HG03460 (cell line): ENCODE measurements at regions not wholly inside any gene's neighbourhood (a gene's known extent, or its start where the extent isn't known, plus 50 kb on each side); places are given as distances from the start of the nearest gene placed in this dataset.
A peak's percentile ranks its signal among the peaks of the same experiment; 100 is the strongest.

Source experiments
- ATAC-seq: cut with Tn5 transposase; IDR thresholded peaks from one replicate; pipeline ENCODE4 v1.9.1; 2021; ENCODE audit not compliant: unreplicated experiment

DNA sequence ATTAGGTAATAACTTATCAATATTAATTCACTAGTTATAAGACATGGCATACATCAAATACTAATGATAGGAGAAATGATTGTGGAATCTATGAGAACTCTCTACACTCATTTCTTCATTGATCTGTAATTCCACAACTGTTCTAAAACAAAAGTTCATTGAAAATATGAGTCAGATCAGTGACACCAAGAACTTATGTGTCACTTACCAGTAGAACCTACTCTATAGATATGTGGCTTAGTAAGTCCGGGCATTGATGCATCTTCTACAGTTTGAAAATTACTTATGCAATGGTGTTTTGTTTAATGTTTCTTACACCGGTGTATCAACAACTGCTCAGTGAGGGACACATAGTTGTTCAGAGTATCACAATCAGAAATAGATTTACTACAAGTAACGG, 520.3 kb downstream of the ARAP2 start:
- ATAC-seq, result no peak

DNA sequence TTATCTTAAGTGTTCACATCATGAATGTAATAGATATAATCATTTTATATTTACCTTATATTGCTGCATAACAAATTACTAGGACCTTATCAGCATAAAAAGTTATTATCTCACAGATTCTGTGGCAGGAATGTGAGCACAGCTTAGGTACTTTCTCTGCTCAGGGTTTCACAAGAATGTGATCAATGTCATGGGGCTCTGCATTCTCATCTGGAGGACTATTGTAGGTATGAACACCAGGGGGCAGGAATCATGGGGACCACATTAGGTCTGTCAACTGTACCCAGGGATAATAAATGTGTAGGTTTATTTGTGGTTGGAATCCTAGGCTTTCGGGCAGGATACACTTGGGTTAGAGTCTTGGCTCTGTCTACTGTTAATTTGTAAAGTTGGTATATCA, 519.2 kb downstream of the ARAP2 start:
- ATAC-seq, result no peak

DNA sequence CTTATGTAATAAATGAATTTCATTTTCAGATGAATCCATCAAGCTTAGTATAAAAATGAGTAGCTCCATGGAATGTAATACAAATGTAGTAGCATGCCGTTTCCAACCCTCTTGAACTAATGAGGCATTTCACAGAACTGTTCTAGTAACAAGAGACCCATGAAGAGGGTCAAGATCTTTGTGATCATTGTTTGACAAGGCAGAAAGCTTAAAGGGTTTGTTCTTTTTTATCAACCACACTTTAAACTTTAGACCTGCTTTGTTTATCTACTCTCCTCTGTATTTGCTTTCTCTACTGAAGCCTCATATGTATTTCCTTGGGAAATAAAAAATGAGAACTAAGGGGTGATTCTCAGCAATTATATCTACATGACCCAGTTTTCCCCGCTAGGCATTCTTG, 513.9 kb downstream of the ARAP2 start:
- ATAC-seq, result no peak

DNA sequence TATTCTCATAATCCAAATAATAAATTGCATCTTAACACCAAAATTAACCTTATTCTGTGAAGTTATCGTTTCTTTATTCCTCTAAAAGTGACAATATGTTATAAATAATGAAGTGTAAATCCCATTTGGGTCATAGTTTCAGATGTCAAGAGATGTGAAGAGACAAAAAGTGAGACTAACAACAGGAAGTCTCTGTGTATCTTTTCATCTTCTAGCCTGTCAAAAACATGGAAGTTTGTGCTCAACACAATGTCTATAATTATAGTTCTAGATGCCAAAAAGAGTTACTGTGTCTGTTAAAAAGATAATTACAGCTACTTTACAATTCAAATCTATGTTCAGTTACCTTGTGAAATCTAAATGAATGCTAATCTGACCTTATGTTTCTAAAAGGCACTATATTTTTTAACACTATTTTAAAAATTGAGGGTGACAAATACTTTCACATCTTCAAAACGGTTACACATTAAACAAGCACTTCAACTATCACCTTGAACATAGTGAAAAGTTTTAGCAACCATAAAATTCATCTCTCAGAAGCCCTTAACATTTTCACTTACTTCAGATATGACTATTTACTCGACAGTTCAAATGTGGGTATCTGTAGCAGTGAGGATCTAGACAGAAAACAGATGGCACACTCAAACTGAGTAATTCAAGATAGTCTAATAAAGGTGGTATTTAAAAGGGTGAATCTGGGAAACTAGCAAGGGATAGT, 509.8 kb downstream of the ARAP2 start:
- peak; percentile 70 for ATAC-seq

DNA sequence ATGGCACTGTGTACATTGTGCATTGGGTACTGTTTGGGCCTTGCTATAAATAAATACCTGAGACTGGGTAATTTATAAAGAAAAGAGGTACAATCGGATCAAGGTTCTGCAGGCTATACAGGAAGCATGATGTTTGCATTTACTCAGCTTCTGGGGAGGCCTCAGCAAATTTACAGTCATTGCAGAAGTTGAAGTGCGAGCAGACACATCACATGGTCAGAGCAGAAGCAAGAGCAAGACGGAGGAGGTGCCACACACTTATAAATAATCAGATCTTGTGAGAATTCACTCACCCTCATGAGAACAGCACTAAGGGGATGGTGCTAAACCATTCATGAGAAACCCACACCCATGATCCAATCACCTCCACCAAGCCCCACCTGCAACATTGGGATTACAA, 505.0 kb downstream of the ARAP2 start:
- ATAC-seq, result no peak

DNA sequence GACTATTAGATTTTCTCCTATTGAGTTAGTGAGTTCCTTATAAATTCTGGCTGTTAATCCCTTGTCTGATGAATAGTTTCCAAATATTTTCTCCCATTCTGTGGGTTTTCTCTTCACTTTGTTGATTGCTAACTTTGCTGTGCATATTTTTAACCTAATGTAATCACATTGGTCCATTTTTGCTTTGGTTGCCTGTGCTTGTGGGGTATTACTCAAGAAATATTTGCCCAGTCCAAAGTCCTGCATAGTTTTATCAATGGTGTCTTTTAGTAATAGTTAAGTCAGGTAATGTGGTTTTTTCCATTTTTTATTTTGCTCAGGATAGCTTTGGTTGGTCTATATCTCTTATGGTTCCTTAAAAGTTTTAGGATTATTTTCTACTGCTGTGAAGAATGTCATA, 490.3 kb downstream of the ARAP2 start:
- no peak for ATAC-seq

DNA sequence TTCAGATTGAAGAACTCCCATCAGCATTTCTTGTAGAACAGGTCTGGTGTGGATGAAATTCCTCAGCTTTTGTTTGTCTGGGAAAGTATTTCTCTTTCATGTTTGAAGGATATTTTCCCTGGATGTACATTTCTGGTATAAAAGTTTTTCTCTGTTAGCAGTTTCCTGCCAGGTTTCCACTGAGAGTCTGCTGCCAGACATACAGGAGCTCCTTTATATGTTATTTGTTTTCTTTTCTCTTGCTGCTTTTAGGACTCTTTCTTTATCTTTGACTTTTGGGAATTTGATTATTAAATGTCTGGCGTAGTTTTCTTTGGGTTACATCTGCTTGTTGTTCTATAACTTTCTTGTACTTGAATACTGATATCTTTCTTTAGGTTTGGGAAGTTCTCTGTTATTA, 486.5 kb downstream of the ARAP2 start:
- no peak for ATAC-seq

DNA sequence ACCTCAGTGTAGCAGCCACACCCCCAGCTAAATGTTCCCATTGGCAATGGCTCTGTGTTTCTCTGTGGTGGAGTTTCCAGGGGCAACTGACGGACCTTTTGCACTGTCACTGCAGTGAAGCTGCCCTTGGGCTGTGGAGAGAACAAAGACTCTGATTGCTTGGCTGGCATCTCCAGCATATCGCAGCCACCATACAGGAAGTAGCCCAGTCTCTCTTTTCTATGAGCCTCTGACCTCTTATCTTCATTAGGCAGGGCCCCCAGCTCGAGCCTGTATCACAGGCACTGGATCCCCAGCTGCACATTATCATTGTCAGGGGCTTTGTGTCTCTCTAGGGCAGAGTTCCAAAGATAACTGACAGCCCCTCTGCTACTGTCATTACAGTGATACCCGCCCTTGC, 483.5 kb downstream of the ARAP2 start:
- ATAC-seq, result no peak

DNA sequence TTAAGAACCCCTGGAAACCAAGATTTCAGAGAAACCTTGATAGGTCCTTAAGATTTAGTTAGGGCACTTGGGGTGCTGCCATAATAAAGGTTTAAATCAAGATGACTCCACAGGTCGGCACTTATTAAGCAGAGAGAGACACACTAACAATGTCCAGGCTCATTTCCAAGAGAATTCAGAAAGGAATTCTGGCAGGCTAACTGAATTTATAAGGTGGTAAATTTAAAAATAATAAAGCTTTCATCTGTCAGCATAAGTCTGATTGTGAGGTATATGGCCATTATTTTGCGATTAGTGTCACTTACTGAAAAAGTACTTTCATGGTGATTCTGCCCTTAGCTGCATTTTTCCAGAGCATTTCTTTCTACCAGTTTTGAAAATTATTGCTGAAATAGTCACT, 472.7 kb downstream of the ARAP2 start:
- no peak for ATAC-seq

DNA sequence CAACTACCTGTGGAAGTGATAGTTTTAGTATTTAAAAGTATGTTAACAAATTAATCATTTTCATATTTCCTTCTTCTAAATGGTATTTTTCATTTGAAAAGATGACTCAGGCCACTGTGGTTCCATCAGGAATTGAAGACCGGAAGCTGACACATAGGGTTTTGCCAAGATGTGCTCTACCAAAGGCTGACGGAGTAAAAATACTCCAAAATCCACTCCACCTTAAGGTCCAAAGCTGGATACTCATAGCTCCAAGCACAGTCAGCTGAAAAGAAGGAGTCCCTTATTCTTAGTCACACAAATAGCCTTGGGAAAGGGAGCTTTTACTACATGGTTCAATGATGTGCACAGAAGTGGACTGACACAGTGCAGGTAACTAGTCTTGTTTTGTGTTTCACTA, 472.0 kb downstream of the ARAP2 start:
- ATAC-seq, result no peak

DNA sequence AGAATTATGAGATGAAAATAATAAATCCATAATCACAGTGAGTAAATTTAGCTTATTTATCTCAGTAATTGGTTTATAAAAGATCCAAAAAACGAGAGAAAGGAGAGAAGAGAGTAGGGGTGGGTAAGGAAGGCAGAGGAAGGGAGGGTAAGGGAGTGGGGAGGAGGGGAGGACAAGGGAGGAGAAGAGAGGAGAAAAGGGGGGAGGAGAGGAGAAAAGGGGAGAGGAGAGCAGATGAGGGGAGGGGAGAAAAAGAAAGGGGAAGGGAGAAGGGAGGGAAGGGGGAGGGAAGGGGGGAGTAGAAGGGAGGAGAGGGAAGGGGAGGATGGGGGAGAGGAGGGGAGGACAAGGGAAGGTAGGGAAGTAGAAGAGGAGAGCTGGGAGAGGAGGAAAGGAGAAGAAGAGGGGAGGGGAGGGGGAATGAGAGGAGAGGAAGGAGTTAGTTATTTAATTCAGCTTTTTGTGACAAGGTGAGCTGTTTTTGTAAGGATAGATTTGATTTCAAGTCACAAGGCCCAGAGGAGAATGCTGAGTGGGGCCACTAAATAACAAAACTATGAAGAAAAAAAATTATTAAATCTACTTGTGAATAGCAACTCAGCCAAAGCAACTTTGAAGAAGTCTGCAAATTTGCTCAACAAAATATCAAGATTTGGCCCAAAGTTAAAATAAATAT, 454.3 kb downstream of the ARAP2 start:
- no peak for ATAC-seq

DNA sequence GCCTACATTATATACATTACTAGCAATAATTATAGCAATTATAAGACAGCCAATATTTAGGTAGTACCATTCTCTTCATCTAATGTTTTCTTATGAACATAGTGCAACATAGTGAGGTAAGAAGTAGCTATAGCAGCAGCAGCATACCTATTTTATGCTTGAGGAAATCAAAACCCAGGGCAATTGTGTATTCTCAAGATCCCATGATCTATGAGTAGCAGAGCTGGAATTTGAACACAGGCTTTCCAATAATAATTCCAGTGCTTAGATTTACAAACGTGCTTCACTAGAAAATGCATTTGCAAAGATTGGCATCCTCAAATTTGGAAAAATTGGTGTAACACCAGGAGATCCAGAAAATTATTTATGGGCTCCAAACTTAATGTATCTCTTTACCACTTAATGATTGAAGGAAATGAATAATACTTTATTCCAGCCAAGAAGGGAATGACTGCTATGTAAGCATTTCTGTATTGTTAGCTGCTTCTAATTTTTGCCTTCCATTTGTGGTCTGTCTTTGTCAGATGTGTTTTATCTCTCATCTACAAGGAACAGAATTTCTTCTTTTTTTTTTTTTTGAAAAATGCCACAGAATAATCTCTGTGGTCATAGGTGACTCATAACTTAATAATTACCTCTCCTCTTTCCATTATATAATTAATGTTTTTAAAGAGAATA, 451.1 kb downstream of the ARAP2 start:
- no peak for ATAC-seq

DNA sequence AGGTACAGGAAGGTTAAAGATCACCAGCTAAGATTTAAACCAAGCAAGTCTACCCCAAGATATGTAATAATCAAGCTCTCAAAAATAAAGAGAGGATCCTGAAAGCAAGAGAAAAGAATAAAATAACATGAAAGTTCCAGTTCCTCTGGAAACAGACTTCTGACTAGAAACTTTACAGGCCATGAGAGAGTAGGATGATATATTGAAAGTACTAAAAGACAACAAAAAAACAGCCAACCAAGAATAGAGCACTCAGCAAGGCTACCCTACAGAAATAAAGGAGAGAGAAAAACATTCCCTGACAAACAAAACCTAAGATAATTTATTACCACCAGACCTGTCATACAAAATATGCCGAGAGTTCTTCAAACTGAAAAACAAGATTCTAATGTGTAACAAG, 450.5 kb downstream of the ARAP2 start:
- no peak for ATAC-seq

DNA sequence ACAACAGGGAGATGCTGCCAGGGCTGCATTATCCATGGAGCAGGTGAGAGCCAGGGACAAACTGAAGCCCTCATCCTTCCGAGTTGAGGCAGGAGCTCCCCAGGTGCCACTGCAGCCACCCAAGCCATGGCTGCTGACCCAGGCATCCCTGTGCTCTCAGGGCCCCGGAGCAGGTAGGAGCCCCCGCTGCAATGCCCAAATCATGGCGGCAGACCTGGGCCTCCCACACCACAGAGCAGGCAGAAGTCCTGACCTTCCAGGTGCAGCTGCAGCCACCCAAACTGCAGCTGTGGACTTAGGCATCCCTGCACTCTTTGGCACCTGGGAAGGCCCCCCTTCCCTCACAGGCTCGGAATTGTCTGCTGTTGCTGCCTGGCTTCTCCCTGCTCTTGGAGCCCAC, 443.6 kb downstream of the ARAP2 start:
- no peak for ATAC-seq

DNA sequence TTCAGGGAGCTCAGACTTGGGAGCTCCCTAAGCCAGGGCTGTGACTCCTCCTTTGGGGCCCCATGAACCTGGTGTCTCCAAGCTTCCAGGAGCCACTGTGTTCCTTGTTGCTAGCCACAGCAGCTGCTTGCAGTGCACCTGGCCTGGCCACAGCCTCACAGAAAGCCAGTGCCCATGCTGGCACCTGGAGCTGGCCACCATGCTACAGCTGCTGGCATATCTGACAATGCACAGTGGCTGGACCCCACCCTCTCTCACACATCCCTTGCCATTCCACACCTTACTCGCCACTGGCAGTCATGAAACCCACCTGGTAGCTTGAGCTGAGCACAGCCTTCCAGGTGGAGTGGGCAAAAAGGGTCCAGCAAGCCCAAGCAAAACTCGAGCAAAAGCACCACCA, 441.7 kb downstream of the ARAP2 start:
- no peak for ATAC-seq

DNA sequence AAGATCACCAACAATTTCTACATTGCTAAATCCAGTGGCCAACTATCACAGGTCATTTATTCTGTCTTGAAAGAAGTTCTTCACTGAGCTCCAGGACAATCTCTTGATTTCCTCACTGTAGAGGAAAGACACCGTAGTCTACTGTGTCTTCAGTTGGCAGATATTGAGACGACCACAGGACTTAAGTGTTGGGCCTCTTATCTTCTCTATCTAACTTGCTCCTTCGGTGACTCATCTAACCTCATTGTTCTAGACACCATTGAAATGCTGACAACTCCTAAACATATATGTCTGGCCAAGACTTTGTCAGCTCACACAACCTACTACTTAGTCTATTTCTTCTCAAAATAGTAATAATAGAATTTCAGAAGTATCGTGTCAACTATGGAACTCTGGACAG, 425.8 kb downstream of the ARAP2 start:
- no peak for ATAC-seq

DNA sequence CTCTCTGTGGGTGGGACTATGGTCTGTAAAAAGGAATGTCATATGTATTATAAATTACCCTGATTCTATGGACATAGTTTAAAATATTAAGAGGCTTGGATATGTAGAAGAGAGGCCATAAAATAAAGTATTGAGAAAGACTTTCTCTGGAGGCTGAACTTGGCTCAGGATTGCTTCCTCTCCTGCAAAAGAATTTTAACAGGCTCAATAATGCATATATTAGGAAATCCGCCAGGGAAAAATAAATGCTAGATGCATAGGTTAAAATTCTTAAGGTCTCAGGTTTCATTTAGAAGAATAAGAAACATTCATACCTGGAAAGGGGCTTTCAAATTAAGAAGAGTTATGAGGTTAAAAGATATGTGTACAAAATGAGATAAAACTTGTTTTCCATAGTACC, 424.3 kb downstream of the ARAP2 start:
- ATAC-seq, result no peak

DNA sequence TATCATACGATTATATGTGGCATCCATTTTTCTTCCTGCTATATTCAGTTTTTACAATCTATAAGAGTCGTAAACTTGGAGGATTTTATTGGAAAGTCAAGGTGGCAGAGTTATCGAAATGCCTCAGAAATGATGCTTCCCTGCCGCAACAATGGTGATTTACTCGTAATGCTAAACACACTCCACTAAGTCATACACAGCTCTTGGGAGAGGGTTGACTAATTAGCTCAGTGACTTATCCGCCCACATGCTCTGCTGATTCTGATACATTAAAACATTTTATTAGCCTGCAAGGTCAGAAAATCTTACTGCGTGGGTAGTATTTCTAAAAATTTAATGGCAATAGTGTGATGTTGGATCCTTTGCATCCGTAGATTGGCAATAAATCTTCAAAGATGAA, 420.1 kb downstream of the ARAP2 start:
- no peak for ATAC-seq

DNA sequence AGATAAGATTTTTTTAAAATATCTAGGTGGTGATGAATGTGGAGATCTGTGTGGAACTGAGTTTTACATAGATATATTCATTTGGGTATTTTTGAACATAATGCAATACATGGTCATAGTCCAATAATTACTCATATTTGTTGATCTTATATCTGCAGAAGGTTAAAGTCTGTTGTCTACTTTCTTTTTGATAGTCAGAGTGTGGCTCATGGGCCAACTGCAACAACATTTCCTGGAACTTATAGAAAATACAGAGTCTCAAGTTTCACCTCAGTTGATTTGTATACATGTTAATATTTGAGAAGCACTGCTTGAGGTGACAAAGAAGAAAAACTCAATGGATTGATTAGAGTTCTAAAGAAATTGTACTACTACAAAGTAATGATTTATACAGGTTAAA, 408.4 kb downstream of the ARAP2 start:
- ATAC-seq, result no peak

DNA sequence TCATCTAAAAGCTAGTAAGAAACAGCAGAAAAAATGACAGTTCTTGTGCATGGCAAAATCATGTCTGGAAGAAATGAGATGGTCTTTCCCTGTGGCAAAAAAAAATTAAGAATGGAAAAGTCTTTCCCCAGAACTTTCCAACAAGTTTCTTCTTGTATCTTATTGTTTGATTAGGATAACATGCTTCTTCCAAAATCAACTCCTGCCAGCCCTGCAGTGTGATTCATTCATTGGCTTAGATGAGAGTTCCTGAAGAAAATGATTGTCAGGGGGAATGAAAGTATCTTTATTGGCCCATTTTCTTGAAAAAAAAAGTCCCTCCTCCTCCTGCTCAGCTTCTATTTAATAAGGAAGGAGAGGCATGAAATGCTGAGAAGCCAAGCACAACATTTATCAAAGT, 407.7 kb downstream of the ARAP2 start:
- ATAC-seq, result no peak

DNA sequence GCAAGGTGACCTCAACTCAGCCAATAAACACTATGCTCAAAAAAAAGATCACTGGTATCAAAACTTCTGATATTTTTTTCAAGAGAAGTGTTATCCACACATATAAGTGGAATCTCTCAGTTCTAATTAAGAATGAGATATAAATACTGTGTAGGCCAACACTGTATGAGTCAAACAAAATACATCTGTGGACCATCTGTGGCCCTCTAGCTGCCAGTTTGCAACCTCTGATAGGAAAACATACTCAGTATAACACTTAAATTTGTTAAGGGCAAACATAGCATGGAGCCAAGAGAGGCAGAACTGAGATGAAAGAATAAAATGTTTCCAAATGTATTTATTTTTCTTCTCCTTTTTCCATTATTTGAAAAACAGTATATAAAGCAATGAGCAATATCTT, 377.3 kb downstream of the ARAP2 start:
- no peak for ATAC-seq

DNA sequence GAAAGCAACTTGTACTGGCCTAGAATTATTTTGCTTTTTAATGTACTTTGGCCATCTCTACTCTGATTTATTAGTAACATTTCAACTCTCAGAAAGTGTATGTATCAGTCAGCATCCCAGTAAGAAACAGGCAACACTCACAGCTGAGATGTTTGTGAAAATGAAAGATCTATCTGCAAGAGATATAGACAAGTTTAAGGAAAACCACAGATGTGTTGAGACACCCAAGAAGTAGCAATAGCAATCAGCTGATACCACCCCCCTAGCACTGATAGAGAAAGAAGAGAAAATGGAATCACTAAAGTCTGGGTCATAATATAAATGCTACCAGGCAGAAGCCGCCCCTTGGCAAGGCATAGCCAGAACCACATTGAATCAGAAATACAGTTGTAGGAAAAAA, 372.0 kb downstream of the ARAP2 start:
- ATAC-seq, result no peak
